Muscle layer of colon (tissue), 2 donors: ENCODE measurements at regions not wholly inside any gene's neighbourhood (a gene's known extent, or its start where the extent isn't known, plus 50 kb on each side); places are given as distances from the start of the nearest gene placed in this dataset.

ENCODE experiments used
- H3K27ac ChIP-seq: one replicate; pipeline ENCODE4 v1.7.0; 2013; ENCODE audit warnings: low read depth, mild to moderate bottlenecking, low read length, moderate library complexity
- H3K27me3 ChIP-seq, 2 donors: one replicate each; pipeline ENCODE4 v1.7.0; 2013; ENCODE audit warnings: low read length in 2 of 2, mild to moderate bottlenecking in 2 of 2; ENCODE audit not compliant: insufficient read depth in 2 of 2, control insufficient read depth in 1 of 2
- H3K36me3 ChIP-seq: one replicate; pipeline ENCODE4 v1.7.0; 2013; ENCODE audit warnings: mild to moderate bottlenecking, low read length; ENCODE audit not compliant: insufficient read depth
- H3K4me1 ChIP-seq: one replicate; pipeline ENCODE4 v1.7.0; 2013; ENCODE audit warnings: mild to moderate bottlenecking, low read length; ENCODE audit not compliant: insufficient read depth
- H3K4me3 ChIP-seq, 2 donors: one replicate each; pipeline ENCODE4 v1.7.0; 2013; ENCODE audit warnings: low read length in 2 of 2, low read depth in 1 of 2, mild to moderate bottlenecking in 1 of 2, moderate library complexity in 1 of 2
- H3K9ac ChIP-seq: one replicate; pipeline ENCODE4 v1.7.0; 2013; ENCODE audit warnings: low read length
- H3K9me3 ChIP-seq: one replicate; pipeline ENCODE4 v1.7.0; 2013; ENCODE audit warnings: mild to moderate bottlenecking, low read length
- donor health status: abdominal sarcoma.
- donor health status: Adenocarcinoma of cecum.

DNA sequence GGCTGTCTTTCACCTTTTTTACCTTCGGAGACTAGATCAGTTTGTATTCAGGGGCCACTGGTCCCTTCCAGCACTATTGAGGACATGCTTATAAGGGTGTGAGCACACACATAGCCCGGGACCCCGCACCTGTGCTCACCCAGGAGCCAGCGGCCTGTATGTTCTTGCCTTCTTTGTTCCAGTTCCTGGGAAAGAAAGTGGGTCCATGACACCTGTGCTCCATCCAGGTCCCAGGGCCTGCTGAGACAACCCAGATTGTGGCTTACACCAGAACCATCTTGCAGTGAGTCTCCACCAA, 207.8 kb downstream of the TOMM20 start:
- Histone ChIP-seq H3K9me3 (no peaks in the 10 kb centered on the region), H3K36me3 (no peaks in the 10 kb centered on the region), H3K9ac (no peak overlapping the region), H3K27ac (no peak overlapping the region), H3K27me3 (no peaks in the 10 kb centered on the region), H3K4me3 (no peak overlapping the region), H3K4me1 (peaks cover 33% of the 10 kb centered on the region)

DNA sequence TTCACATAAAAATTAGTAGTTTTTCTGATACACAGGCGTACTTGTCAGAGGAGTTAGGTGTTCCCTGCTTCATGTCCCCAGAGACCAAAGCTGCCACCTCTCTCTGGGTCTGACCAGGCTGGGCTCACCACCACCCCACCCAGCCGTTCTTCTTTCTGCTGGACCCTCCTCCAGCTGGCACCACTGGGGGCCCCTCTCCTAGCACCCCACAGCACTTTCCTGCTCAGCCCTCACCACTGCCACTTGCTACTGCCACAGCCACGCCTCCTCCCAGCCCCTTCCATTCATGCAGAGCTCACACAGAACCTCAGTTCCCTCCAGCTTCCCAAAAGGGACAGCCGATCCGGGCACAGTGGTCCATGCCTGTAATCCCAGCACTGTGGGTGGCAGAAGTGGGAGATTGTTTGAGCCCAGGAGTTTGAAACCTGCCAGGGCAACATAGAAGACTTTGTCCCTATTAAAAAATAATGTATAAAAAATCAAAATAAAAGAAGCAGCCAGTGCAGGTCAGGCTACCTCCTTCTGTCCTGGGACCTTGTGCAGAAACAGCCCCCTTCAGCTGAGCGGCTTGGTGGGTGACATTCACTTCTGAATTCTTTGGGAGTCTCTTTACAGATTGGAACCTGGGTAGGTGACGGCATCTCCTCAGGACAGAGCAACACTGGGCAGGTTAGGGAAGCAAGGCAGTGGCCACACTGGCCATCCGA, 208.3 kb downstream of the TOMM20 start:
- Histone ChIP-seq H3K9me3 (no peaks in the 10 kb centered on the region), H3K36me3 (no peaks in the 10 kb centered on the region), H3K4me1 (peaks cover 35% of the 10 kb centered on the region), H3K9ac (no peak overlapping the region), H3K27me3 (no peaks in the 10 kb centered on the region), H3K27ac (no peak overlapping the region), H3K4me3 (no peak overlapping the region)

DNA sequence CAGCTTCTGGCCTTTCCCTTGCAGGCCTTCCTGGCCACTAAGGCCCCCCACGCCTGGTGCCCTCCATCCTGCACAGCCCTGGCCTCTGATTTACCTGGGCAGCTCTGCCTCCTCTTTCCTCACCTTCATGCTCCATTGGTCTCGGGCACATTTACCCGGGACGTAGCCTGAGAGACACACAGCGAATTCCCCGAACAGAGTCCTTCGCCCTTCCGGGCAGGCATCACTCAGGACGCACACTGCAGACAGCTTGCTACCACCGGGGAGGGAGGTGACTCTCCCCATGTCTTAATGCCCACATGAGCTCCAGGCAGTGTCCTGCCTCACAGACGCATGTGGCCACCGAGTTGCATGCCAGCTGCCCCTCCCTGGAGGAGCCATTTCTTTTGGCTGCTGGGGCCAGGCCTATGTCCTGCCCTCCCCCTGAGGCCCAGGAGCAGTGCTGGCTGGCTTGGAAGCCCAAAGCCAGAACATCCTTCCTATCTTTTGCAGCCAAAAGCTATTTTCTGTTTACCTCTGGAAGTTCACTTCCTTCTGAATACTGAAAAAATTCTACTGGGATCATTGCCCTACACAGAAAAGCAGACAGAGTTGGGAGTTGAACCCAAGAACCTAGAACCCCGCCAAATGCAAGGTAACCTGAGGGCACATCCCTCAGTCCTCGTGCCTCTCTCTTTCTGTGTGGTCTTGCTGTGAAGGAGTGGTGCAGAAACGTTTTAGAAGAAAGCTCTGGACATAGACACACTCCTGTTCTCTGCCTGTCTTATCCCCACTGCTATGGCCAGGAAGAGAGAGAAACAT, 209.5 kb downstream of the TOMM20 start:
- peak overlapping the region; percentile 66 for H3K27ac ChIP-seq
- peaks cover 38% of the 10 kb centered on the region for H3K4me1 ChIP-seq
- H3K36me3 ChIP-seq, result no peaks in the 10 kb centered on the region
- H3K9me3 ChIP-seq, result no peaks in the 10 kb centered on the region
- no peak overlapping the region for H3K4me3 ChIP-seq
- H3K27me3 ChIP-seq, result no peaks in the 10 kb centered on the region
- no peak overlapping the region for H3K9ac ChIP-seq

DNA sequence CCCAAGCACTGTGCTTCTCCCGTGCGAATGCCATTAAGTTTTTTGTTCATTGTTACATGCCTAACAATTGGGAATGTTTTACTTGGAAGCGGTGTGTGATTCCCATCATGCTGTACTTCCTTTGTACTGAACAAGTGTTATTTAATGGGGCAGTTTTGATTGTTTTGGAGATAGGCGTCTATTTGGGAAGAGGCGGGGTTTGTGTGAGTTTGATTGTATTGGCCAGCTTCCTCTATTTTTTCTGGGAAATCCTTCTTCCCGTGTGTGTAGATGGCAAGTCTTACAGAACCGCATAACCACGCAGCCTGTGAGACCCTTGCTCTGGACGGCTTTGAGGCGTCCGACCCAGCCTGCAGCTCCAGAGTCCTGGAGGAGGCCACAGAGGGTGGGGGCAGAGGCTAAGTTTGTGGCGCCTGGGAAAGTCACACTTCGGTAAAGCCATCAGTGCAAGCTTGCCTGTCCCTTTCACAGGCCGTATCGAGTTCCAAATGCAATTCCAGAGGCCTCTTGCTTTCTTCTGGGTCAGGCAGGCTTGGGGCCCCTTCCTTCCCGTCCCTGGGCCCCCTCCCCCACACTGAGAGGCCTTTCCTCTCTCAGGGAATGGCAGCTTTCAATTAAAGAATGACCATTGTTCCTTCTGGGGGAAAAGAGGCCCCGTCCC, 210.3 kb downstream of the TOMM20 start:
- H3K27me3 ChIP-seq, result no peaks in the 10 kb centered on the region
- no peak overlapping the region for H3K4me3 ChIP-seq
- peaks cover 41% of the 10 kb centered on the region for H3K4me1 ChIP-seq
- no peaks in the 10 kb centered on the region for H3K9me3 ChIP-seq
- H3K36me3 ChIP-seq, result no peaks in the 10 kb centered on the region
- no peak overlapping the region for H3K9ac ChIP-seq
- H3K27ac ChIP-seq, result peak overlapping the region; percentile 66

DNA sequence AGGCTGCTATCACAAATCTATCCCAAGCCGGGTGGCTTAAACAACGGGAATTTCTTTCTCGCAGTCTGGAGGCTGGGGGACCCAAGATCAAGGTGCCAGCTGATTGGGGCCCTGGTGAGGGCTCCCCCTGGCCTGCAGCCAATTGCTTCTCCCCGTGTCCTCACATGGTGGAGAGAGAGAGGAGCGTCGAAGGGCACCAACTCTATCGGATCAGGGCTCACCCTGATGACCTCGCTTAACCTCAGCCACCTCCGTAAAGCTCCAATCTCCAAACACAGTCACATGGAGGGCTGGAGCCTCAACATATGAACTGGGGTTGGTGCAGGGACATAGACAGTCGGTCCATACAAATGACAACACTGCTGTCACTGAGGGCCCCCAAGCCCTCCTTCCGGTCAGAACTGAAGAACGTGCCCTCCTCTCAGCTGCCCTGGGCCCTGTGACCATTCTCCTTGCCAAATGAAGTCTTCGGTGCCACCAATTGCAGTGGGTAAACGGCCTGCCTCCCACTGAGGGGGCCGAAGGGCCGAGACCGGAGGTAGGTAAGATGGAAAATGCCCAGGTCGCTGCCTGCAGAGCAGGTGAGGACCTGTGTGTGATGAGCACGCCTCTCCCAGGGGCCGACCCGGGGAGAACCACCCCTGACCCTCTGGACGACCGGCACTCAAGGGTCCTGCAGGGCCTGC, 211.0 kb downstream of the TOMM20 start:
- H3K4me1 ChIP-seq, result peaks cover 48% of the 10 kb centered on the region
- H3K27ac ChIP-seq, result no peak overlapping the region
- H3K4me3 ChIP-seq, result no peak overlapping the region
- no peak overlapping the region for H3K9ac ChIP-seq
- no peaks in the 10 kb centered on the region for H3K9me3 ChIP-seq
- H3K27me3 ChIP-seq, result no peaks in the 10 kb centered on the region
- H3K36me3 ChIP-seq, result no peaks in the 10 kb centered on the region

DNA sequence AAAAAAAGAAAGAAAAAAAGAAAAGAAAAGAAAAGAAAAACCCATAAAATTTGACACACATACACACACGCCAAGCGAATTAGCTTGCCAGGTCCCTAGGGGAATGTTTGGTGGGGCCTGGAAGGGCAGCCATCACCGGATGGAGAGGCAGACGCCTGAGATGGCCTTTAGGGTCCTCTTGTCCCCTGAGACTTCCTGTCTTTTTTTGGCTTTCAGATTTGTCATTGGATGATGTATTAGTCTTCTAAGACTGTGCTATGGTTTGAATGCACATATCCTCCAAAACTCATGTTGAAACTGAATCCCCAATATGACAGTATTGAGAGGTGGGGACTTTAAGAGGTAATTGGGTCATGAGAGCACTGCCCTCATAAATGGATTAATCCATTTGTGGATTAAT, 211.8 kb downstream of the TOMM20 start:
- no peak overlapping the region for H3K9ac ChIP-seq
- H3K9me3 ChIP-seq, result no peaks in the 10 kb centered on the region
- H3K4me1 ChIP-seq, result peaks cover 53% of the 10 kb centered on the region
- no peaks in the 10 kb centered on the region for H3K27me3 ChIP-seq
- no peak overlapping the region for H3K4me3 ChIP-seq
- no peak overlapping the region for H3K27ac ChIP-seq
- no peaks in the 10 kb centered on the region for H3K36me3 ChIP-seq

DNA sequence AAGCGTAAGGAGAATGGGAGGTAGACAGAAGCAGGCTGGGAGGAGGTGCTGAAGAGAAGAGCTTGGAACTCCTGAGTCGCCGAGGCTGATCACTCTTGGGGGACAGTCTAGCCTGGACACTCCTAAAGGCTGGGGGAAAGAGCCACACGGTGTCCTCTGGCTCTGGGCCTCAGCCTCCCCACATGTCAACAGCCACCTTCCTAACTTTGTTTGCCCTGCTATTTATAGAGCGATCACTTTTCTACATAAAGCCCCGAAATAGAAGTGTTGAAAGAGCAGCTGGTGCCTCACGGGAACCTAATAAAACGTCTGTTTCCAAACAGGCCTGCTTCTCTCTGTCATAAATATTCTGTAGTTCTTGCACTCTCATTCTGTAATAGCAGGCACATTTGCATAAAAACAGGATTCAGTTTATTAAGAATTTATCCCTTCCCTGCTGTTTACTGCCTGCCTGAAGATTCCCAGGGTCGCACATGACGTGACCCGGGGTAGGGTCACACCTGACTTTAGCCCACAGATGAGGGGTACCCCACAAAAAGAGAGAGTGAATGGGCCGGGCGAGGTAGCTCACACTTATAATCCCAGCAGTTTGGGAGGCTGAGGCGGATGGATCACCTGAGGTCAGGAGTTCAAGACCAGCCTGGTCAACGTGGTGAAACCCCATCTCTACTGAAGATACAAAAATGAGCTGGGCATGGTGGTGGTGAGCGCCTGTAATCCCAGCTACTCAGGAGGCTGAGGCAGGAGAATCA, 212.5 kb downstream of the TOMM20 start:
- no peaks in the 10 kb centered on the region for H3K36me3 ChIP-seq
- no peaks in the 10 kb centered on the region for H3K27me3 ChIP-seq
- H3K27ac ChIP-seq, result peak overlapping the region; percentile 49
- no peak overlapping the region for H3K4me3 ChIP-seq
- H3K4me1 ChIP-seq, result peaks cover 53% of the 10 kb centered on the region
- H3K9me3 ChIP-seq, result no peaks in the 10 kb centered on the region
- no peak overlapping the region for H3K9ac ChIP-seq

DNA sequence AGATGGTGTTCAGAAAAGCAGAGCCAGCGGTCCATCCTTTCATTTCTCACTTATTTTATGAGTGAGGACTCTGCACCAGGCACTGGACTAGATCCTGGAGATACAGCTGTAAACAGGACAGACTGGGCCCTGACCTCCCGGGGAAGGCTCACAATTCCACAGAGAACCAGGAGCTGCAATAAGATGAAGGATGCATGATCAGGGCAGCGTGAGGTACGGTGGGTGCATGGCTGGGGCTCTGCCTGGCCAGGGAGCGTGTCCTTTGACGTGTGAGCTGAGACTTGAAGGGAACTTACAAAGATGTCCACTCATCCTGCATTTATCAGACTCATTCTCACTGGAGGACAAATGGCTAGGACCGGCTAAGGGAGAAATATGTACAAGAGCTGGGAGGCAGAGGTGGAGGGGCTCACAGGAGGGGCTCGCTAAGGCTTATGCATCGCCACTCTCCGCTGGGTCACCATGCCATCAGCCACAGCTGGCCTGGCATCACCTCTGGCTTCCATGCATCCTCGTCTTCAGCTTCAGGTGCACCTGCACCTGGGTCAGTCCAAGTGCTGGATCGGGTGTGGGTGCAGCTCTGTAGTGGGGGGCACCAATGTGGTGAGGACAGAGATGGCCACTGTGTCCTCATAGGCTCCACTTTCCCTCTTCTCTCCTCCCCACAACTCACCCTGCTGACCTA, 213.9 kb downstream of the TOMM20 start:
- Histone ChIP-seq H3K27me3 (no peaks in the 10 kb centered on the region), H3K9me3 (no peaks in the 10 kb centered on the region), H3K36me3 (no peaks in the 10 kb centered on the region), H3K9ac (no peak overlapping the region), H3K4me1 (peaks cover 52% of the 10 kb centered on the region), H3K27ac (no peak overlapping the region), H3K4me3 (no peak overlapping the region)

DNA sequence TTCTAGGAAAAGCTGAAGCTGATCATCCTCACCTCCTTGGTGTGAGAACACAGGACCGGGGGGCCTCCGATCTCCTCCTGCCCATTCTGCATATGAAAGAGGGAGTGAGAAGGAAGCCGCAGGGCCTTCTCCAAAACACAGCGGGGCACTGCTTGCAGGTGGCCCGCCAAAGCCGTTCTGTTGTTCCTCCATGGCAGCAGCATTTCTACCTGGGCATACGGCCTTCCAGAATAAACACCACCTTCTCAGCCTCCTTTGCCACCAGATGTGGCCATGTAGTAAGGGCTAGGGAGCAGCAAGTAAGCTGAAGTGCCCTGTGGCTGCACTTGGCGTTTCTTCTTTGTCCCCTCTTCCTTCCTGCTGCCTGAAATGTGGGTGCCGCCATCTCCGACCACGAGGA, 214.9 kb downstream of the TOMM20 start:
- H3K27ac ChIP-seq, result no peak overlapping the region

DNA sequence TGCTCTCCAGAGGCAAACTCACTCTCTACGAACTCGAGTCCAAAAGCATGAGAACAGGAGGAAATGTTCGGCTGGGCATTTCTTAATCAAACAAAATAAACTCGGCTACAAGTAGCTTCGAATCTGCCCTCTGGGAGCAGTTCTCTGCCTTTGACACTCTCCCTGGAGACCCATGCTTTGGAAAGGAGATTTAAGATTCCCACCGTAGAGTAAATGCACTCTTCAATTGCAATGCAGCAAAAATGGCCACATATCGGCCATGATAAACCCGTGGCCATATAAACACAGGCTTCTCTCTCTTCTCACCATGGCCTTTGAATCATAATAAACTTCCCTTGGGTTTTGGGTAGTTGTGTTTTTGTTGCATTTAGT, 215.4 kb downstream of the TOMM20 start:
- Histone ChIP-seq H3K27me3 (no peaks in the 10 kb centered on the region), H3K27ac (no peak overlapping the region), H3K4me1 (peaks cover 38% of the 10 kb centered on the region), H3K9me3 (no peaks in the 10 kb centered on the region), H3K4me3 (no peak overlapping the region), H3K9ac (no peak overlapping the region), H3K36me3 (no peaks in the 10 kb centered on the region)

More for the DNA sequence above, 214.9 kb downstream of the TOMM20 start:
- Histone ChIP-seq H3K4me3 (no peak overlapping the region), H3K36me3 (no peaks in the 10 kb centered on the region), H3K27me3 (no peaks in the 10 kb centered on the region), H3K9me3 (no peaks in the 10 kb centered on the region), H3K9ac (no peak overlapping the region), H3K4me1 (peaks cover 43% of the 10 kb centered on the region)
